ENCODE measurements at regions not wholly inside any gene's neighbourhood (a gene's known extent, or its start where the extent isn't known, plus 50 kb on each side); places are given as distances from the start of the nearest gene placed in this dataset.

DNA sequence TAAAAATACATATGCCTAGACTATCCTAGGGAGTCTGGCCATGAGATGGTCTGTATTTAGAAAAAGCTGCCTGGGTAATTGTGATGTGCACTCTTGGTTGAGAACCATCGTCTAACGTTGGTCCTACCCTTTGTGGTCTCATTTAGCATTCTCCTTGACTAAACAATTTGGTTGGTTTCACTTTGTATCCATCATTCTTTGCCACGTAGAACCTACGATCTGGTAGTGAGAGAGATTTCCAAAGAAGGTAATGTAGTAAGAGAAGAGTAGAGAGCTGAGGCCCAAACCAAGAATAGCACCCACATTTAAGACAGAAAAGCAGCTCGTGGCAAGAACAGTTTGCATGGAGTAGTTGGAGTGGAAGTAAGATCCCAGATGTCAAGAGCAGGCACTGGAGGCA is 219.8 kb downstream of the TMEM200A start:
- no peak for DNase-seq (ENCODE audit: extremely low read depth, insufficient read length)
- TF ChIP-seq, protein P1, sequence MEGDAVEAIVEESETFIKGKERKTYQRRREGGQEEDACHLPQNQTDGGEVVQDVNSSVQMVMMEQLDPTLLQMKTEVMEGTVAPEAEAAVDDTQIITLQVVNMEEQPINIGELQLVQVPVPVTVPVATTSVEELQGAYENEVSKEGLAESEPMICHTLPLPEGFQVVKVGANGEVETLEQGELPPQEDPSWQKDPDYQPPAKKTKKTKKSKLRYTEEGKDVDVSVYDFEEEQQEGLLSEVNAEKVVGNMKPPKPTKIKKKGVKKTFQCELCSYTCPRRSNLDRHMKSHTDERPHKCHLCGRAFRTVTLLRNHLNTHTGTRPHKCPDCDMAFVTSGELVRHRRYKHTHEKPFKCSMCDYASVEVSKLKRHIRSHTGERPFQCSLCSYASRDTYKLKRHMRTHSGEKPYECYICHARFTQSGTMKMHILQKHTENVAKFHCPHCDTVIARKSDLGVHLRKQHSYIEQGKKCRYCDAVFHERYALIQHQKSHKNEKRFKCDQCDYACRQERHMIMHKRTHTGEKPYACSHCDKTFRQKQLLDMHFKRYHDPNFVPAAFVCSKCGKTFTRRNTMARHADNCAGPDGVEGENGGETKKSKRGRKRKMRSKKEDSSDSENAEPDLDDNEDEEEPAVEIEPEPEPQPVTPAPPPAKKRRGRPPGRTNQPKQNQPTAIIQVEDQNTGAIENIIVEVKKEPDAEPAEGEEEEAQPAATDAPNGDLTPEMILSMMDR (IDR thresholded peaks at IDR 0.05; ENCODE audit: insufficient read depth, low read length, poor library complexity, severe bottlenecking): no peak

DNA sequence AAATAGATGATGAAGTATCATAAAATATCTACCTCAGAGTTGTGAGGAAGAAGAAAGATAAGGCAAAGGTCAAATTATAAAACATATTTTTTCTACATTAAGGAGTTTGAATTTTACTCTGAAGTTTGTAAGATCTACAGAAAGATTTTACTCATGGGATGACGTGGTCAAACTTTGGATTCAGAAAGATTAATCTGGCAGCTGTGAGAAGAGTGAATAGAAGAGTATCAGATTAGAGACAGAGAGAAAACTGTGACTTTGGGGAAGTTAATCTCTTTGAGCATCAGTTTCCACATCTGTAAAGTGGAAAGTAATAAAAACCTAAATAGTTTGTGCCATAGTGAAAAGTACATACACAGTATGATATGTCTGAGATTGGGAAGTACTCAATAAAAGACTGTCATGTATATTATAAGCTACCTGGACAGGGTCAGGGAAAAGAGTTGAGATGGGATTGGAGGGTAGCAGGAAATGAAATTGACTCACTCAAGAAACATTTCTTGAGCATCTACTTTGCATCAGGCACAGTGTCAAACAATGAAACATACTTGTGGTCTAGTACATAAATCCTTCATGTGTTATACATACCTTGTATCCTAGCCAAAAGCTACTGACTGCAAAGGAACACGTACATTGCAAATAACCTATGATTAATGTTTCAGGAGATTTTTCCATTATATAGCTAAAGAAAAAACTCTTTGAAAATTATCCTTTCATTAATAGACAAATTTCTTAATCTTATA is 222.1 kb downstream of the TMEM200A start:
- TF ChIP-seq, protein P1 (IDR thresholded peaks at IDR 0.05; ENCODE audit: insufficient read depth, low read length, poor library complexity, severe bottlenecking): no peak
- Histone ChIP-seq H3K36me3 (ENCODE audit: control insufficient read depth, insufficient read depth, low read length) (no peaks in the 10 kb centered on the region), H3K27me3 (replicated peaks; ENCODE audit: control insufficient read depth, insufficient read depth, low read length) (no peaks in the 10 kb centered on the region), H3K4me3 (replicated peaks; ENCODE audit: low read depth, low read length) (no peak overlapping the region)
- no peak for DNase-seq (ENCODE audit: extremely low read depth, insufficient read length)

More for the DNA sequence above, 219.8 kb downstream of the TMEM200A start:
- Histone ChIP-seq H3K27me3 (replicated peaks; ENCODE audit: control insufficient read depth, insufficient read depth, low read length) (no peaks in the 10 kb centered on the region), H3K4me3 (replicated peaks; ENCODE audit: low read depth, low read length) (no peak overlapping the region), H3K36me3 (ENCODE audit: control insufficient read depth, insufficient read depth, low read length) (no peaks in the 10 kb centered on the region)

DNA sequence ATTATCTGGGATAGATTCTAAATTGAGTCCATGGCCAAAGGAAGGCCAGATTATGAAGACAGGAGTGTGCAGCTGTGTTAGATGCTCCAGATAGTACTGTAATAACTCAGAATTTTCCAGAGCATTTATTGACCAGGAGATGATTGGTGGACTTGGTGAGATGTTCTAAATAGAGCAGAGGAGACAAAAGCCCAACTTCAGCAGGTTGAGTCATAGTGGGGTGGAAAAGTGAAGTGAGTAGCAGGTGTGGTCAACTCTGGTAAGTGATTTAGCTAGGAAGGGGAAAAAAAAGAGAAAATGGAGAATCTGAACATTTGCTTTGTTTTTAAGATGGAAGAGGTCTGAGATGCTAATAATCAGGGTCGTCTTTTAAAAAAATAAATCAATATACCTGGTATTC is 227.4 kb downstream of the TMEM200A start:
- H3K36me3 ChIP-seq (ENCODE audit: control insufficient read depth, insufficient read depth, low read length): no peaks in the 10 kb centered on the region
- TF ChIP-seq, protein P1 (IDR thresholded peaks at IDR 0.05; ENCODE audit: insufficient read depth, low read length, poor library complexity, severe bottlenecking): no peak
- DNase-seq (ENCODE audit: extremely low read depth, insufficient read length): no peak
- no peak overlapping the region for H3K4me3 ChIP-seq (replicated peaks; ENCODE audit: low read depth, low read length)
- H3K27me3 ChIP-seq (replicated peaks; ENCODE audit: control insufficient read depth, insufficient read depth, low read length): no peaks in the 10 kb centered on the region

DNA sequence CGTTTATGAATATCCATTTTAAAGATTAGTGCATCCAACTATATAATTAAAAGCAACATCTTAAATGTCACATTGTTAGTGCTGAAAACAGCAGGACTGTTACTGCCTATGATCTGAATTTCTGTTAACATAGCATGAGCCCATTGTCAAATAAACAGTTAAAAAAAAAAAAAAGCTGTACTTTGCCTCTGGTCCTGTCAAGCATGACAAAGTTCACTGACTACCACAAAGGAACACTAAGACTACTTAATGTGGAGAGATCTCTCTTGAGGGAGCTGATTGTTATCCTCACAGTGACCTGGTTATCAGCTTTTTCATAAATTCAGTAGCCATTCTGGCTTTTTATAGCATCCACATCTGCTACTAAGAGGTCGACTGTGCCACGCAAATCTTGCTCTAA is 228.1 kb downstream of the TMEM200A start:
- Histone ChIP-seq H3K27me3 (replicated peaks; ENCODE audit: control insufficient read depth, insufficient read depth, low read length) (no peaks in the 10 kb centered on the region), H3K36me3 (ENCODE audit: control insufficient read depth, insufficient read depth, low read length) (no peaks in the 10 kb centered on the region), H3K4me3 (replicated peaks; ENCODE audit: low read depth, low read length) (no peak overlapping the region)
- TF ChIP-seq, protein P1 (IDR thresholded peaks at IDR 0.05; ENCODE audit: insufficient read depth, low read length, poor library complexity, severe bottlenecking): no peak
- DNase-seq (ENCODE audit: extremely low read depth, insufficient read length): no peak

DNA sequence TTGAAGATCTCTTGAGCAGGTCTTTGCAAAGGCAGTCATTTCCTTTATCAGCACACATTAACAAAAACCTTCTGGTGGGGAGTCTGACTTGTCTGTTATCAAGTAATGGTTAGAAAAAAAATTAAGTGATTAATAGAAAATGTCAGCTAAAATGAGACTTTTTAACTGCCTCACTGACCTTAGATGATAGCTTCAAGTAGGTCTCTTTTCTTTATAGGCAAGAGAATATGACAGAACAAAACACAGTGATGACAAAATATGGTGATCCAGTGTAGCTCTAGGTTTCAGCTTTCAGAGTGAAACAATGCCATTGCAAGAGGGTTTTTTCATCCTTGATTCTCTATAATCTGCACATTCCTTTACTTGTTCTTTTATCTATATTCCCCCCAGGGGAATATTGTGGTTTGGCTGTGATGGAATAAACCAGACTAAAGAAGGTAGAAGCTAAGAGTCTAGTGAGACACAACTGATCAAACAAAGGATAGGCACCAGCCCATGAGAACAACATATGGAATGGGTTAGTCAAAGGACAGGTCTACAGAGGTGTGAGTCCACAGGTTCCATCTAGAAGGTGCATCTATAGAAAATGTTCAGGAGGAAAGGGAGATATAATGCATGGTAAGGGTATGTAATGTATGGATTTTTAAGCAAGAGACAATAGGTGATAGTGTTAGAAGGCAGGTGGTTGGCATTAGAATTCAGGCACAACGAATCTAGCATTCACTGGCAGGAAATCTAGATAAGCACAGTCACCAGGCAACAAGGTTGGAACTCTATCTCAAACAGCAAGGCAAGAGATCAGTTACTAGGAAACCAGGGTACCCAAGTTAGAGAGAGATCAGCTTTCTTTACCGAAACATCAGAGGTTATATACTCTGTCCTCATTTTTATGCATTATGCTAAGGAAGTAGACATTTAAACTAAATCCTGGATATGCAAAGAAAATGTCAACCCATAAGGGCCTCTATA is 228.9 kb upstream of the SMLR1 start:
- TF ChIP-seq, protein P1 (IDR thresholded peaks at IDR 0.05; ENCODE audit: insufficient read depth, low read length, poor library complexity, severe bottlenecking): no peak
- no peak overlapping the region for H3K4me3 ChIP-seq (replicated peaks; ENCODE audit: low read depth, low read length)
- no peaks in the 10 kb centered on the region for H3K27me3 ChIP-seq (replicated peaks; ENCODE audit: control insufficient read depth, insufficient read depth, low read length)
- no peak for DNase-seq (ENCODE audit: extremely low read depth, insufficient read length)
- no peaks in the 10 kb centered on the region for H3K36me3 ChIP-seq (ENCODE audit: control insufficient read depth, insufficient read depth, low read length)
